ENCODE measurements at regions not wholly inside any gene's neighbourhood (a gene's known extent, or its start where the extent isn't known, plus 50 kb on each side); places are given as distances from the start of the nearest gene placed in this dataset.
"Not testable (repeated sequence)": the region's sequence is repeated elsewhere in the genome, so short reads cannot be mapped to it uniquely, and the experiment has no call there.

DNA sequence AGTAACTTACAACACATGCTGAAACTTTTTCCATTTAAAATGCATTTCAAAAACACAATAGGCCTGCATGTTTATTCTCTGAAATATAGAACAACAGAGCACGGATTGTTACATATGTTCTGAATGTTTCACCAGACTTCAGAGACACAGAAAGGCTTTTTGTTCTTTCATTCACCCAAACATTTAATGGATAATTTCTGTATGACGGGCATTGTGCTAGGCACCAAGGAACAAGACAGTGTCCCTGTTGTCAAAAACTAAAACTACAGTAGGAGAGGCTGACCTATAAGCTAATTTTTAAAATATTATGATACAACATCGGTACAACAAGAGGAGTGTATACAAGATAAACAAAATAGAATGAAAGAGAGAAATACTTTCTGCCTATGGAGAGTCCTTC, 81.9 kb upstream of the TEAD1 start:
- H2BK120ac ChIP-seq (ENCODE audit: low read depth, low read length, poor library complexity, severe bottlenecking), result no peak overlapping the region
- no peak overlapping the region for H4K8ac ChIP-seq (replicated peaks; ENCODE audit: insufficient read length, low read depth, low read length)
- H4K5ac ChIP-seq (ENCODE audit: insufficient read length, low read depth, low read length), result no peak overlapping the region
- H3K14ac ChIP-seq (ENCODE audit: insufficient read depth, low read length), result no peak overlapping the region
- WGBS (ENCODE audit: extremely low coverage, insufficient read length, low lambda C conversion rate), result no CpG with 5 or more reads among the region's 3 CpGs
- H3K27ac ChIP-seq (ENCODE audit: insufficient read length, low read depth, low read length), result no peak overlapping the region
- no peak overlapping the region for H3T11ph ChIP-seq (ENCODE audit: low read length)
- Mint-ChIP-seq H3K4me1 (peaks cover 9% of the 10 kb centered on the region in 2 experiments), H3K4me3 (no peak overlapping the region), H3K36me3 (ENCODE audit: insufficient read depth in 1 of 3, low read depth in 3 of 3) (no peaks in the 10 kb centered on the region), H3K27me3 (ENCODE audit: low read depth) (peaks cover 40% of the 10 kb centered on the region), H3K9me3 (peaks cover 2 to 6% of the 10 kb centered on the region in 2 experiments; a peak in 3 of 5 replicates), H3K27ac (no peak overlapping the region; a peak in 1 of 7 replicates)
- no peak overlapping the region for H2BK5ac ChIP-seq (ENCODE audit: insufficient read length, low read length)
- H3K4ac ChIP-seq (ENCODE audit: low read depth, low read length), result no peak overlapping the region
- H3K79me2 ChIP-seq (ENCODE audit: insufficient read depth, low read length), result no peaks in the 10 kb centered on the region
- H2AFZ ChIP-seq (ENCODE audit: low read length), result no peak overlapping the region
- H3K23me2 ChIP-seq (ENCODE audit: insufficient read length, low read depth, low read length, poor library complexity, severe bottlenecking), result no peaks in the 10 kb centered on the region
- H2BK12ac ChIP-seq (ENCODE audit: insufficient read length, low read depth, low read length), result no peak overlapping the region
- no peak overlapping the region for H3K56ac ChIP-seq (ENCODE audit: insufficient read length, low read depth, low read length)
- no peak overlapping the region for H2AK5ac ChIP-seq (ENCODE audit: insufficient read length, low read length)
- H3K79me1 ChIP-seq (ENCODE audit: insufficient read depth, low read depth, low read length, poor library complexity, severe bottlenecking), result no peaks in the 10 kb centered on the region
- H3K9me3 ChIP-seq (ENCODE audit: control insufficient read depth, low read depth, low read length), result no peaks in the 10 kb centered on the region
- no peak overlapping the region for H3K18ac ChIP-seq (ENCODE audit: insufficient read length, low read depth, low read length)
- no peak overlapping the region for H2BK20ac ChIP-seq (ENCODE audit: low read depth, low read length, poor library complexity, severe bottlenecking)
- no peak for DNase-seq
- no peaks in the 10 kb centered on the region for H3K27me3 ChIP-seq (ENCODE audit: insufficient read depth, low read length)
- TF ChIP-seq, protein P1, sequence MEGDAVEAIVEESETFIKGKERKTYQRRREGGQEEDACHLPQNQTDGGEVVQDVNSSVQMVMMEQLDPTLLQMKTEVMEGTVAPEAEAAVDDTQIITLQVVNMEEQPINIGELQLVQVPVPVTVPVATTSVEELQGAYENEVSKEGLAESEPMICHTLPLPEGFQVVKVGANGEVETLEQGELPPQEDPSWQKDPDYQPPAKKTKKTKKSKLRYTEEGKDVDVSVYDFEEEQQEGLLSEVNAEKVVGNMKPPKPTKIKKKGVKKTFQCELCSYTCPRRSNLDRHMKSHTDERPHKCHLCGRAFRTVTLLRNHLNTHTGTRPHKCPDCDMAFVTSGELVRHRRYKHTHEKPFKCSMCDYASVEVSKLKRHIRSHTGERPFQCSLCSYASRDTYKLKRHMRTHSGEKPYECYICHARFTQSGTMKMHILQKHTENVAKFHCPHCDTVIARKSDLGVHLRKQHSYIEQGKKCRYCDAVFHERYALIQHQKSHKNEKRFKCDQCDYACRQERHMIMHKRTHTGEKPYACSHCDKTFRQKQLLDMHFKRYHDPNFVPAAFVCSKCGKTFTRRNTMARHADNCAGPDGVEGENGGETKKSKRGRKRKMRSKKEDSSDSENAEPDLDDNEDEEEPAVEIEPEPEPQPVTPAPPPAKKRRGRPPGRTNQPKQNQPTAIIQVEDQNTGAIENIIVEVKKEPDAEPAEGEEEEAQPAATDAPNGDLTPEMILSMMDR (conservative IDR thresholded peaks at IDR 0.05), result no peak
- no peak overlapping the region for H3K23ac ChIP-seq (ENCODE audit: insufficient read length, low read depth, low read length)
- no peak overlapping the region for H3K9ac ChIP-seq (ENCODE audit: extremely low read depth, insufficient read length, low read length)
- no peak overlapping the region for H2BK15ac ChIP-seq (ENCODE audit: low read depth, low read length)
- no peaks in the 10 kb centered on the region for H4K20me1 ChIP-seq (ENCODE audit: control insufficient read depth, insufficient read depth, insufficient read length)
- H3K4me1 ChIP-seq (ENCODE audit: insufficient read depth, low read length), result no peaks in the 10 kb centered on the region; the same call in 1 of the 2 replicates
- no peak overlapping the region for H4K91ac ChIP-seq (ENCODE audit: insufficient read length, low read depth, low read length)
- H3K4me2 ChIP-seq (ENCODE audit: insufficient read depth, insufficient read length, low read length), result no peak overlapping the region

- H2AK5ac ChIP-seq (ENCODE audit: insufficient read length, low read length); H2AFZ ChIP-seq (ENCODE audit: low read length); H2BK12ac ChIP-seq (ENCODE audit: insufficient read length, low read depth, low read length); H3K9ac ChIP-seq (ENCODE audit: extremely low read depth, insufficient read length, low read length); H4K5ac ChIP-seq (ENCODE audit: insufficient read length, low read depth, low read length); H3K4me2 ChIP-seq (ENCODE audit: insufficient read depth, insufficient read length, low read length); H3T11ph ChIP-seq (ENCODE audit: low read length); H3K18ac ChIP-seq (ENCODE audit: insufficient read length, low read depth, low read length); H3K27me3 ChIP-seq (ENCODE audit: insufficient read depth, low read length); H3K23ac ChIP-seq (ENCODE audit: insufficient read length, low read depth, low read length); DNase-seq; H2BK20ac ChIP-seq (ENCODE audit: low read depth, low read length, poor library complexity, severe bottlenecking); H3K23me2 ChIP-seq (ENCODE audit: insufficient read length, low read depth, low read length, poor library complexity, severe bottlenecking); H4K20me1 ChIP-seq (ENCODE audit: control insufficient read depth, insufficient read depth, insufficient read length); H2BK5ac ChIP-seq (ENCODE audit: insufficient read length, low read length); H3K4me1 Mint-ChIP-seq; H3K4me1 ChIP-seq (ENCODE audit: insufficient read depth, low read length); H3K9me3 ChIP-seq (ENCODE audit: control insufficient read depth, low read depth, low read length); H3K27ac Mint-ChIP-seq; H3K4me3 Mint-ChIP-seq; H3K56ac ChIP-seq (ENCODE audit: insufficient read length, low read depth, low read length); H3K9me3 Mint-ChIP-seq; H3K27ac ChIP-seq (ENCODE audit: insufficient read length, low read depth, low read length); H3K36me3 Mint-ChIP-seq (ENCODE audit: insufficient read depth in 1 of 3, low read depth in 3 of 3); H3K4ac ChIP-seq (ENCODE audit: low read depth, low read length); H2BK15ac ChIP-seq (ENCODE audit: low read depth, low read length); H4K8ac ChIP-seq (replicated peaks; ENCODE audit: insufficient read length, low read depth, low read length); H4K91ac ChIP-seq (ENCODE audit: insufficient read length, low read depth, low read length); H3K79me2 ChIP-seq (ENCODE audit: insufficient read depth, low read length); H2BK120ac ChIP-seq (ENCODE audit: low read depth, low read length, poor library complexity, severe bottlenecking); H3K14ac ChIP-seq (ENCODE audit: insufficient read depth, low read length); H3K79me1 ChIP-seq (ENCODE audit: insufficient read depth, low read depth, low read length, poor library complexity, severe bottlenecking): not testable (repeated sequence)
- WGBS (ENCODE audit: extremely low coverage, insufficient read length, low lambda C conversion rate), result no CpG with 5 or more reads among the region's 2 CpGs
- H3K27me3 Mint-ChIP-seq (ENCODE audit: low read depth), result peaks cover 14% of the 10 kb centered on the region
Measured at GRCh38 chr11:12595089-12595847, 79.0 kb upstream of the TEAD1 start.

All from H9 (cell line).